Liver (tissue), 8 donors: ENCODE measurements at regions not wholly inside any gene's neighbourhood (a gene's known extent, or its start where the extent isn't known, plus 50 kb on each side); places are given as distances from the start of the nearest gene placed in this dataset.
A peak's percentile ranks its signal among the peaks of the same experiment; 100 is the strongest.

Source experiments
- DNase-seq: peaks from one replicate; pipeline ENCODE4 v3.0.0-alpha.2; 2017; ENCODE audit warnings: low spot score
- H3K27ac ChIP-seq, 2 donors: one replicate each; pipeline ENCODE4 v1.7.0; 2013; ENCODE audit warnings: inconsistent platforms in 2 of 2, low read length in 2 of 2, control low read depth in 1 of 2, low read depth in 1 of 2, mild to moderate bottlenecking in 1 of 2
- H3K27me3 ChIP-seq, 4 donors: one replicate each; pipeline versions ENCODE4 v1.6.1 to v1.7.0; 2013; ENCODE audit warnings: low read length in 3 of 4, inconsistent platforms in 1 of 4, mild to moderate bottlenecking in 1 of 4, moderate library complexity in 1 of 4; ENCODE audit not compliant: control insufficient read depth in 4 of 4, insufficient read depth in 4 of 4
- H3K36me3 ChIP-seq, 4 donors: one replicate each; pipeline versions ENCODE4 v1.6.1 to v1.7.0; 2013; ENCODE audit warnings: low read length in 3 of 4, mild to moderate bottlenecking in 3 of 4, low read depth in 1 of 4, moderate library complexity in 1 of 4; ENCODE audit not compliant: control insufficient read depth in 4 of 4, insufficient read depth in 3 of 4
- H3K4me1 ChIP-seq, 4 donors: one replicate each; pipeline versions ENCODE4 v1.6.1 to v1.7.0; 2013; ENCODE audit warnings: low read length in 3 of 4, mild to moderate bottlenecking in 3 of 4, moderate library complexity in 1 of 4; ENCODE audit not compliant: control insufficient read depth in 4 of 4, insufficient read depth in 4 of 4
- H3K4me3 ChIP-seq, 3 donors: one replicate each; pipeline versions ENCODE4 v1.6.1 to v1.7.0; 2013; ENCODE audit warnings: low read length in 3 of 3, control low read depth in 1 of 3, low read depth in 1 of 3, mild to moderate bottlenecking in 1 of 3
- H3K9ac ChIP-seq, 2 donors: one replicate each; pipeline ENCODE4 v1.7.0; 2013; ENCODE audit warnings: low read length in 2 of 2, mild to moderate bottlenecking in 2 of 2, moderate library complexity in 2 of 2, control low read depth in 1 of 2, low read depth in 1 of 2
- H3K9me3 ChIP-seq, 4 donors: one replicate each; pipeline versions ENCODE4 v1.6.1 to v1.7.0; 2013; ENCODE audit warnings: low read length in 3 of 4; ENCODE audit not compliant: control insufficient read depth in 4 of 4
- FOXA1 ChIP-seq: IDR thresholded peaks from 2 replicates; pipeline ENCODE4 v1.6.1; 2016; ENCODE audit warnings: antibody characterized with exemption
- FOXA2 ChIP-seq: IDR thresholded peaks from 2 replicates; pipeline ENCODE4 v1.6.1; 2016; ENCODE audit warnings: antibody characterized with exemption
- HNF4A ChIP-seq, 2 donors: conservative IDR thresholded peaks; 2 replicates each; pipeline ENCODE4 v1.6.1; 2016; ENCODE audit warnings: antibody characterized with exemption in 2 of 2, mild to moderate bottlenecking in 2 of 2
- HNF4G ChIP-seq: IDR thresholded peaks from 2 replicates; pipeline ENCODE4 v1.6.1; 2016; ENCODE audit warnings: antibody characterized with exemption
- RAD21 ChIP-seq, 2 donors: IDR thresholded peaks; 2 replicates each; pipeline ENCODE4 v1.6.1; 2016; ENCODE audit warnings: antibody characterized with exemption in 2 of 2, mild to moderate bottlenecking in 2 of 2
- RXRA ChIP-seq, 2 donors: IDR thresholded peaks; 2 replicates each; pipeline ENCODE4 v1.6.1; 2017 to 2018; ENCODE audit warnings: antibody characterized with exemption in 2 of 2, mild to moderate bottlenecking in 1 of 2
- SP1 ChIP-seq: IDR thresholded peaks from 2 replicates; pipeline ENCODE4 v1.6.1; 2018; ENCODE audit warnings: antibody characterized with exemption, mild to moderate bottlenecking
- YY1 ChIP-seq: IDR thresholded peaks from 2 replicates; pipeline ENCODE4 v1.6.1; 2016; ENCODE audit warnings: antibody characterized with exemption, mild to moderate bottlenecking
- WGBS: extraction: QIAGEN DNeasy Blood & Tissue Kit; methylation state at CpG from one replicate; pipeline ENCODE4 v1.1.7; 2013; 5-methylcytosine and 5-hydroxymethylcytosine counted together
- TF ChIP-seq, protein P1 (sequence below): IDR thresholded peaks from 2 replicates; pipeline ENCODE4 v1.6.1; 2016; ENCODE audit warnings: antibody characterized with exemption
- TF ChIP-seq, protein P2 (sequence below): IDR thresholded peaks from 2 replicates; pipeline ENCODE4 v1.6.1; 2016; ENCODE audit warnings: antibody characterized with exemption
- TF ChIP-seq, protein P3 (sequence below): fragments of 150-350 bp; IDR thresholded peaks from 2 replicates; pipeline ENCODE4 v1.5.1; 2017; ENCODE audit warnings: improper control_type of control experiment, low read depth, low read length; ENCODE audit not compliant: missing input control
- donor health status: healthy.
- donor health status: healthy.
- donor health status: healthy.
- donor health status: healthy.
- donor health status: healthy.

DNA sequence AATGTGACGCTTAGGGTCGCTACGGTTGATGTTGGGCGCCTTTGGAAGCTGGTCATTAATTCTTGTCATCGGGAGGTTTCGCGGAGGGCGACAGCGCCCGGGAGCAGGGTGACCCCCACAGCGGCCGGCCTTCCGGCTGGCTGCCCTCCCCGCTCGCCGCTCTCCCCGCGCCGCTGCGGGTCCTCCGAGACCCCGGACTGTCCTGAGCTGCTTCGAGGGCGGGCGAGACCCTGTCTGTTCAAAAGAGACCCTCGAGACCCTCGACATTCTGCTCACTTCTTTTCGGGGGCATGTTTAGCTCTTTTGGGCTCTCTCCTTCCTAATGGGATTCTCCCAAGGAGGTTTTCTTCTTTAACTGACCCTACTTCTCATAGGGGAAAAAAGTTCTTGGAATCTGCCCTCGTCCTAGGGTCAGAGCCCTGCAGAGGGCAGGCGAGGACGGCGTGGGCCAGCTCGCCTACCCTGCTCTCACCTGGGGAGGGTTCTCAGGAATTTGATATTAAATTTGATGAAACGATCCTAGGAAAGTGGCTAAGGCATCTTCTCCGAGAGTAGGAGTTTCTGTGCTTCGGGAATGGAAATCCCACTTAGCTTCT is 257.0 kb downstream of the OTUD1 start (continued):
- TF ChIP-seq, protein P1, sequence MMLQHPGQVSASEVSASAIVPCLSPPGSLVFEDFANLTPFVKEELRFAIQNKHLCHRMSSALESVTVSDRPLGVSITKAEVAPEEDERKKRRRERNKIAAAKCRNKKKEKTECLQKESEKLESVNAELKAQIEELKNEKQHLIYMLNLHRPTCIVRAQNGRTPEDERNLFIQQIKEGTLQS, result no peak

DNA sequence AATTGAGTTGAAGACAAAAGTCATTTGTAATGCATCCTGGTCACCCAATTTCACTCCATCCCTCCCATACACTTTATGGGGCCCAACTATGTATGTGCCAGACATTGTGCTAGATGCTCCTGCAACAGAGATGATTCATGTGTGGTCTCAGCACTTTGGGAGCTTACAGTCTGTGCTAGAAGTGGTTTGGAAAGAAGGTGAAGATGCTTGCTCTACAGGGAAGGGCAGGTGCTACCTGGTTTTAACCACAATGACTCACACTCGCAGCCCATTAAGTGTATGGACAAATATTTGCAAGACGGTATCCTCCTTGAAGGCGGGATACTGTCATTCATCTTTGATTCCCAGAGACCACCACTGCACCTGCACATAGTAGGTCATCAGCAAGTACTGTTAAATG is 257.6 kb downstream of the OTUD1 start:
- TF ChIP-seq RXRA (IDR thresholded peaks at IDR 0.05) (no peak), HNF4G (no peak), SP1 (no peak), FOXA2 (no peak), YY1 (no peak)
- TF ChIP-seq, protein P2, sequence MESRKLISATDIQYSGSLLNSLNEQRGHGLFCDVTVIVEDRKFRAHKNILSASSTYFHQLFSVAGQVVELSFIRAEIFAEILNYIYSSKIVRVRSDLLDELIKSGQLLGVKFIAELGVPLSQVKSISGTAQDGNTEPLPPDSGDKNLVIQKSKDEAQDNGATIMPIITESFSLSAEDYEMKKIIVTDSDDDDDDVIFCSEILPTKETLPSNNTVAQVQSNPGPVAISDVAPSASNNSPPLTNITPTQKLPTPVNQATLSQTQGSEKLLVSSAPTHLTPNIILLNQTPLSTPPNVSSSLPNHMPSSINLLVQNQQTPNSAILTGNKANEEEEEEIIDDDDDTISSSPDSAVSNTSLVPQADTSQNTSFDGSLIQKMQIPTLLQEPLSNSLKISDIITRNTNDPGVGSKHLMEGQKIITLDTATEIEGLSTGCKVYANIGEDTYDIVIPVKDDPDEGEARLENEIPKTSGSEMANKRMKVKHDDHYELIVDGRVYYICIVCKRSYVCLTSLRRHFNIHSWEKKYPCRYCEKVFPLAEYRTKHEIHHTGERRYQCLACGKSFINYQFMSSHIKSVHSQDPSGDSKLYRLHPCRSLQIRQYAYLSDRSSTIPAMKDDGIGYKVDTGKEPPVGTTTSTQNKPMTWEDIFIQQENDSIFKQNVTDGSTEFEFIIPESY, result no peak
- 66% methylated on average over 3 of the region's 3 CpGs for WGBS
- H3K27me3 ChIP-seq, result peaks cover 4 to 14% (median 6%) of the 10 kb centered on the region in 4 donors

DNA sequence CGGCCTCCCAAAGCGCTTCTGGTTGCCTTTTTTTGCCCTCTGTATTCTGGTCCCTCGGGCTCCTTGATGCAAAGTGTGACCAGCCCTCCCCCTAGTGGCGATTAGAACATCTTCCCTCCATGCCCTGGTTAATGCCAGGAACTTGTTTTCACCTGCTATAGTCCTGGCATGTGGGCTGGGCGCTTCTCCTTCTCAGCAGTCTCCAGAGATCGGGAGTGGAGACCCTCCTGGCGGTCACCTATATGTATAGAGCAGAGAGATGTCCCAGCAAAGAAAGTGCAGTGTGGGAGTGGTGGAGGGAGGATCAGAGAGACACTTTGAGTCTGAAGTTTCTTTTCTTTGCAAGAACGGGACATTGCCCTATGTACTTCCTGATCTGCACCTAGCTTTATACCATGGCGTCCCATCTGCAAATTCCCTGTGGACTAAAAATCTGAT is 264.1 kb downstream of the OTUD1 start:
- 7% methylated on average over 9 of the region's 9 CpGs for WGBS
- no peaks in the 10 kb centered on the region for H3K9me3 ChIP-seq
- TF ChIP-seq RXRA (IDR thresholded peaks at IDR 0.05), result no peak
- TF ChIP-seq FOXA2, result no peak
- TF ChIP-seq, protein P2, result no peak
- TF ChIP-seq RAD21 (IDR thresholded peaks at IDR 0.05), result peak; percentile 82 to 88
- TF ChIP-seq, protein P3, sequence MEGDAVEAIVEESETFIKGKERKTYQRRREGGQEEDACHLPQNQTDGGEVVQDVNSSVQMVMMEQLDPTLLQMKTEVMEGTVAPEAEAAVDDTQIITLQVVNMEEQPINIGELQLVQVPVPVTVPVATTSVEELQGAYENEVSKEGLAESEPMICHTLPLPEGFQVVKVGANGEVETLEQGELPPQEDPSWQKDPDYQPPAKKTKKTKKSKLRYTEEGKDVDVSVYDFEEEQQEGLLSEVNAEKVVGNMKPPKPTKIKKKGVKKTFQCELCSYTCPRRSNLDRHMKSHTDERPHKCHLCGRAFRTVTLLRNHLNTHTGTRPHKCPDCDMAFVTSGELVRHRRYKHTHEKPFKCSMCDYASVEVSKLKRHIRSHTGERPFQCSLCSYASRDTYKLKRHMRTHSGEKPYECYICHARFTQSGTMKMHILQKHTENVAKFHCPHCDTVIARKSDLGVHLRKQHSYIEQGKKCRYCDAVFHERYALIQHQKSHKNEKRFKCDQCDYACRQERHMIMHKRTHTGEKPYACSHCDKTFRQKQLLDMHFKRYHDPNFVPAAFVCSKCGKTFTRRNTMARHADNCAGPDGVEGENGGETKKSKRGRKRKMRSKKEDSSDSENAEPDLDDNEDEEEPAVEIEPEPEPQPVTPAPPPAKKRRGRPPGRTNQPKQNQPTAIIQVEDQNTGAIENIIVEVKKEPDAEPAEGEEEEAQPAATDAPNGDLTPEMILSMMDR, result peak; percentile 67
- no peak for TF ChIP-seq HNF4A (conservative IDR thresholded peaks at IDR 0.05)
- no peak for TF ChIP-seq YY1
- TF ChIP-seq FOXA1, result no peak
- H3K4me3 ChIP-seq, result peak overlapping the region in 1 of 3 donors; percentile 10
- no peaks in the 10 kb centered on the region for H3K36me3 ChIP-seq
- no peak overlapping the region for H3K9ac ChIP-seq
- H3K4me1 ChIP-seq, result peaks cover 0 to 4% (median 0%) of the 10 kb centered on the region in 4 donors
- no peak overlapping the region for H3K27ac ChIP-seq
- no peaks in the 10 kb centered on the region for H3K27me3 ChIP-seq
- peak; percentile 37 for DNase-seq

More for the DNA sequence above, 257.6 kb downstream of the OTUD1 start:
- no peak for DNase-seq
- no peak overlapping the region for H3K9ac ChIP-seq
- no peaks in the 10 kb centered on the region for H3K36me3 ChIP-seq
- no peaks in the 10 kb centered on the region for H3K9me3 ChIP-seq
- no peak overlapping the region for H3K27ac ChIP-seq
- peaks cover 10 to 21% (median 15%) of the 10 kb centered on the region in 4 donors for H3K4me1 ChIP-seq
- no peak overlapping the region for H3K4me3 ChIP-seq
